Left renal cortex interstitium (tissue), 4 donors: ENCODE measurements at regions not wholly inside any gene's neighbourhood (a gene's known extent, or its start where the extent isn't known, plus 50 kb on each side); places are given as distances from the start of the nearest gene placed in this dataset.
"Not testable (repeated sequence)": the region's sequence is repeated elsewhere in the genome, so short reads cannot be mapped to it uniquely, and the experiment has no call there.

Experiments used
- DNase-seq, 4 donors: peaks; one replicate each; pipeline ENCODE4 v3.0.0-alpha.2; 2013; ENCODE audit warnings: low read depth in 4 of 4, low spot score in 2 of 4, missing footprints in 1 of 4

DNA sequence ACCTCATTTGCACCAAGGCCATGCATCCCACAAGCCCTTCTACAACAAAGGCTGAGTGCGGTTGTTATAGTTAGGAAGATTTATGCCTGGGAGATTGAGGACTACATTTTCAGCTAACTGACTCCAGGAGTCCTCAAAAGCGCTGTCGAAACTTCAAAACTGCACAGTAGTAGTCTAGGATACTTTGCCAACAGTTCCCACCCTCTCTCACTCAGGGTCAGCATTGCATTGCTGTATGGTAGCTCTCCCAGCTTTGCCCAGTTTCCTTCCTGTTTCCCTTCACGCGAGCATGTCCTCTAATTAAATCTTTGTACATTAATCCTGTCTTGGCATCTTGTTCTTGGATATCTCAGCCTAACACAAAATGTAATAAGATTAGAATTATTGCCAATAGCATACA lies 420.6 kb upstream of the UBE2E3 start:
- DNase-seq = no peak

DNA sequence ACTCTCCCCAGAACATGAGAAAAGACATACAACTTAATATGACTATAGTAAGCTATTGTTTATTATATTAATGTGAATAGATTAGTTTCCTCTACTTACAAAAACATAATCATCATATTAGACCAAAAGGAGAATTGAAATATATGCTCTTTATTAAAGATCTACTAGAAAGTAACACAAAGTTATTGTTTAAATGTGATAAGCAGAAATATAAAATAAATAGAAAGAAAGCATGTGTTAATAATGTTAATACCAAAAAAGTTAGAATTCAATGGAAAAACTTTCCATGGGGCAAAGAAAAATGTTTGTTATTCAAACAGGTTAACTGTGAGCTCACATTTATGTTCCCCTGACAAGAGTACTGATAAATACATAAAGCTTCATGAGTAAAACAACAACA lies 421.4 kb upstream of the UBE2E3 start:
- DNase-seq = no peak

DNA sequence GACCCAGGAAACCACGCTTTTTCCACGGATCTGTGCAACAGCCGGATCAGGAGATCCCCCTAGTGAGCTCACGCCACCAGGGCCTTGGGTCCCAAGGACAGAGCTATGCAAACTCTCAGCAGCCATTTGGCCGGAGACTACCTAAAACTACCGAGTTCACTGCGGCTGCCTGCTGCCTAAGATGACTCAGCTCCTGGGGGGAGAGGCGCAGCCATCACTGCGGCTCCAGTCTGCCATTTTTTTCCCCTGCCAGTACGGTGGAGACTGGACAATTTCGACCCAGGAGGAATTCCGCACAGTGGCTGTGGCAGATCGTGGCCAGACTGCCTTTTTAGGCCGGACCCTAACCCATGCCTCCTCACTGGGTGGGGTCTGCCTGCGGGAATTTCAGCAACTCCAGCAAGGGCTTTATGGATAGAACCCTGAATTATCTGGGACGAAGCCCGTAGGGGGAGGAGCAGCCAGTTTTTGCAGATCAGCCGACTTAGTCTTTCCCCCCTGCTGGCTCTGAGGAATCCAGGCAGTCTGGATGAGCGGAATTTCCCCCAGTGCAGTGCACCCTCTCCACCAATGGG lies 424.9 kb upstream of the UBE2E3 start:
- no peak for DNase-seq

GRCh38 chr2:180554330-180554729 lies 426.1 kb upstream of the UBE2E3 start:
- DNase-seq = no peak

DNA sequence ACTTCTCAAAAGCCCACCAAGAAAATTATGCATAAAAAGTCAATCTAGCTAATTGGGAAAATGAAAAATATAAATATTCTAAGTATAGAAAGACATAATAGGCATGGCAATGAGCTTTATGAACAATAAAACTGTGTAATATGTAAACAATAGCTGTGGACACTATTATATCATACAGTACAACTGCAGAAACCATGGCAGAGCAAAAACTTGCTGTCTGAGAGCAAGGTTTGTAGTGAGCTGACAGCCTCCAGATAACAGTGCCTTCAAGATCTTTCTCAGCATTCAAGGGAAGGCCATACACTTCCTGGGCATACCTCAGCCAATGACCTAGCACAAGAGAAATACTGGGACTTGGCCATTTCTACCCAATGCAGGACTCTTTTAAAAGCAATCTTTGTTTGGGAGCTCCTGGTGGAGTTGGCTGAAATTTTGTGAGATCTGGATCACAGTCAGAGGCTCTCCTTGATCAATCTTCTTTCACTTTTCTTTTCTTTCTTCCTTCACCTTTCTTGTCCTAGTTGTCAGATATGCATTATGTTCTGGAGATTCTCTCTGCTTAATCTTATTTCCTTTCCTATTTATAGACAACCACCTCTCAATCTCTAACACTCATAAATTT lies 427.2 kb upstream of the UBE2E3 start:
- no peak for DNase-seq

GRCh38 chr2:180542511-180542910 lies 437.9 kb upstream of the UBE2E3 start:
- no peak for DNase-seq

DNA sequence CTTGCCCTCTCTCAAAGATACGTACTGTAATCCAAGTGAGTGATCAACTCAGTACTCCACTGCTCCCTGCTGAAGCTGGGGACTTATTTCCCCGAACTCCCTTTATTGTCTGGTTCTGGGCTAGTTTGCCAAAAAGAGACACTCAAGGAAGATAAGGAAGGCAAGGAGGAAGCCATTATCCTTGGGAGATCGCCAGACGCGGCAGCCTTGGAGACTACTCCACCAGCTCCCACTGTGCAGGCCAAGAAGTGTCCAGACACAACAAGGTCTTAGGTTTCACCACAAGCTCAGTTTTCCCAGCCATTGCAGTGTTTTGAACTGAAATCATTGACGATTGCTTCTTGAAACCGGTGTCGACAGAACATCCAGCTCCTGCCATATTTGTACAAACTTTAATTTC lies 439.6 kb upstream of the UBE2E3 start:
- DNase-seq = no peak

GRCh38 chr2:180539541-180539940 lies 440.9 kb upstream of the UBE2E3 start:
- DNase-seq = no peak

DNA sequence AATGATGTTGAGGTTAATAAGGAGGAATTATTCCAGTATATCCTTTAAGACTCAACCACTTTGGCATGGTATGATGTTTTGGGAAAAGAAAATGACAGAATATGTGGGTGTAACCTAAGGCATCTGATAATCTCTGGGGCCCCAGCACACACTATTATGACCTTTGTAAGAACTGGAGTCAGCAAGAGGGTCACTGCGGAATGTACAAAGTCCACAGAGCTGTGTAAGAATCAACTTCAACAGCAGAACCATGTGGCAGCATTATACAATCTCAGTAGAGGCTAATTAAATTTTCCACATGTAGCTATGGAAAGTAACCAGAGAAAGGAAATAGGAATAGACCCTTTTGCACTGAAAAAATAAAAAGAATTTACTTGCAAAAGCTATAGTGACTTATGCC lies 445.1 kb upstream of the UBE2E3 start:
- no peak for DNase-seq

DNA sequence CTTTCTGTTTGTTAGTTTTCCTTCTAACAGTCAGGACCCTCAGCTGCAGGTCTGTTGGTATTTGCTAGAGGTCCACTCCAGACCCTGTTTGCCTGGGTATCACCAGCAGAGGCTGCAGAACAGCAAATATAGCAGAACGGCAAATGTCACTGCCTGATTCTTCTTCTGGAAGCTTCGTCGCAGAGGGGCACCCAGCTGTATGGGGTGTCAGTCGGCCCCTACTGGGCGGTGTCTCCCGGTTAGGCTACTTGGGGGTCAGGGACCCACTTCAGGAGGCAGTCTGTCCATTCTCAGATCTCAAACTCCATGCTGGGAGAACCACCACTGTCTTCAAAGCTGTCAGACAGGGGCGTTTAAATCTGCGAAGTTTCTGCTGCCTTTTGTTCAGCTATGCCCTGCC lies 448.6 kb upstream of the UBE2E3 start:
- DNase-seq = not testable (repeated sequence)

DNA sequence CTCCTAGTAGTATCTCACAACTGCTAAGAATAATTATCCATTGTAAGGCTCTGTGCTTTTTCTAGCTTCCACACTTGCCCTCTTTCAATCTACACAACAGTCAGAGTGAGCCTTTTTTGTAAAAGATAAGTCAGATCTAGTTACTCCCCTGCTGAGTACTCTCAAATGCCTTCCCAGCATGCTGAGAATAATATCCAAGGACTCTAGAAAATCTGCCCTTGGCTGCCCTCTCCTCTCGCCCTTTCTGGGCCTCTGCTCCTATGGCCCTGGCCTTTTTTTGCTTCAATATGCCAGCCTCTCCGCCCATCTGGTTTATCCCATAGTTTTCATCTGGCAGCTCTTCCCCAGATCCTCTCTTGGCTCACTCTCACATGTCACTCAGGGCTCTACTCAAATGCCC lies 455.9 kb upstream of the UBE2E3 start:
- no peak for DNase-seq

- no peak for DNase-seq
Observed at GRCh38 chr2:180523621-180524340, 456.6 kb upstream of the UBE2E3 start.

- DNase-seq = no peak
Observed at GRCh38 chr2:180520921-180521581, 459.4 kb upstream of the UBE2E3 start.

GRCh38 chr2:180520206-180520605 lies 460.2 kb upstream of the UBE2E3 start:
- DNase-seq = no peak

GRCh38 chr2:180519276-180519675 lies 461.1 kb upstream of the UBE2E3 start:
- DNase-seq = no peak

- DNase-seq = no peak
Observed at GRCh38 chr2:180516232-180516631, 464.2 kb upstream of the UBE2E3 start.

GRCh38 chr2:180513389-180513788 lies 467.0 kb upstream of the UBE2E3 start:
- no peak for DNase-seq

DNA sequence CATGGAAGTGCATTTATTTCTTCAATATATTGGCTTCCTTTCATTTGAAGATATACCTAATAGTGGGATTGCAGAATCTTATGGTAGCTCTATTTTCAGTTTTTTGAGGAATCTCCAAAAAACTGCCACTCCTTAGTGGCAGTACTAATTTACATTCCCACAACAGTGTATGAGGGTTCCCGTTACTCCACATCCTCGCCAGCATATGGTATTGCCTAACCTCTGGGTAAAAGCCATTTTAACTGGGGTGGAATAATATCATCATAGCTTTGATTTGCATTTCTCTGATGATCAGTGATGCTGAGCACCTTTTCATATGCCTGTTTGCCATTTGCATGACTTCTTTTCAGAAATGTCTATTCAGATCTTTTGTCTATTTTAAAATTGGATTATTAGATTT lies 471.9 kb upstream of the UBE2E3 start:
- no peak for DNase-seq

DNA sequence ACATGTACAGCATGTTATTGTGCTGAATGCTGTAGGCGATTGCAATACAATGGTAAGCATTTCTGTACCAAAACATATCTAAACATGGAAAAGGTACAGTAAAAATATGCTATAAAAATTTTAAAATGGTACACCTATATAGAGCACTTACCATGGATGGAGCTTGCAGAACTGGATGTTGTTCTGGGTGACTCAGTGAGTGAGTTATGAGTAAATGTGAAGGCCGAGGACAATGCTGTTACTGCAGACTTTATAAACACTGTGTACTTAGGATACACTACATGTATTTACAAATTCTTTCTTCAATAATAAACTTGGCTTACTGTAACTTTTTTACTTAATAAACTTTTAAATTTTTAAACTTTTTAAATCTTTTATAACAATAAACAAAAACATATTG lies 473.4 kb upstream of the UBE2E3 start:
- no peak for DNase-seq

DNA sequence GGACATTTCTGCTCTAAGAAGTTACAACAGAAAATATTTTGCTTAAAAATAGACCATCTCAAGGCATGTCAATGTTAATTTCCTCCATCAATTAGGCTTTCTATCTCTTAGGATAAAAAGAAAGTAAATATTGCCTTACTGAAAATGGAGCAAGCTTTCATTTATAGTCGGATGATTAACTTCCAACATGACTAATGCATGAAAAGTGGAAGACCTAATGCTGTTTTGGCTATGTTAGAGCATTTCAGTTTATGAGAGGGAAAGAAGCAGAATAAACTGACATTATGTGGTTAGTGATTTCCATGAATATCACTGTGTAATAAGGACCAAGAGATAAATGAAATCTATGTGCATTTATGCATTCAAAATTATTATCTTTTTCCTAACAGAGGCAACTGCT lies 475.2 kb upstream of the UBE2E3 start:
- no peak for DNase-seq

- DNase-seq = no peak
Observed at GRCh38 chr2:180497621-180498152, 482.7 kb upstream of the UBE2E3 start.

GRCh38 chr2:180495606-180496005 lies 484.8 kb upstream of the UBE2E3 start:
- DNase-seq = no peak
